IMR-90 (cell line): ENCODE measurements at regions not wholly inside any gene's neighbourhood (a gene's known extent, or its start where the extent isn't known, plus 50 kb on each side); places are given as distances from the start of the nearest gene placed in this dataset.

Experiments used
- ATAC-seq: fragments of 200-7000 bp; cut with Tn5 transposase; 2 replicates; pipeline ENCODE4 v1.9.1; 2020; ENCODE audit warnings: low read depth, mild to moderate bottlenecking, moderate library complexity
- BruUV-seq: library from RNA; stranded (reverse); fragments of 400-500 nt; replicated peaks from 2 replicates; lab custom pipeline; 2021; lab: Mats Ljungman, UMichigan
- CTCF ChIA-PET: fragments of 300-600 bp; formaldehyde crosslinking; extraction: SDS; loops from one replicate; lab custom pipeline; 2021; ENCODE audit warnings: antibody characterized with exemption; lab: Yijun Ruan, JAX
- POLR2A ChIA-PET: fragments of 300-600 bp; sonication (Branson Sonifier 250); formaldehyde crosslinking; loops from one replicate; lab custom pipeline; 2022; ENCODE audit warnings: antibody characterized with exemption; ENCODE audit not compliant: unreplicated experiment; lab: Charles Lee
- DNase-seq: peaks from one replicate; pipeline ENCODE4 v3.0.0; 2013
- H2AFZ ChIP-seq: replicated peaks from 2 replicates; pipeline ENCODE3; 2013; ENCODE audit warnings: low read length, mild to moderate bottlenecking; ENCODE audit not compliant: poor library complexity
- H2AK5ac ChIP-seq: 2 replicates; pipeline ENCODE4 v1.6.1; 2013; ENCODE audit warnings: low read depth, low read length, inconsistent platforms
- H2AK9ac ChIP-seq: replicated peaks from 2 replicates; pipeline ENCODE3; 2013; ENCODE audit warnings: mild to moderate bottlenecking, low read depth, low read length, moderate library complexity; ENCODE audit not compliant: poor library complexity
- H2BK120ac ChIP-seq: 2 replicates; pipeline ENCODE4 v1.6.1; 2013; ENCODE audit warnings: low read depth, low read length, inconsistent platforms
- H2BK15ac ChIP-seq: 3 replicates; pipeline ENCODE4 v1.6.1; 2013; ENCODE audit warnings: low read depth, low read length, inconsistent platforms
- H2BK20ac ChIP-seq: 2 replicates; pipeline ENCODE4 v1.6.1; 2013; ENCODE audit warnings: low read depth, mild to moderate bottlenecking, inconsistent platforms, low read length, moderate library complexity
- H2BK5ac ChIP-seq: 2 replicates; pipeline ENCODE4 v1.6.1; 2013; ENCODE audit warnings: mild to moderate bottlenecking, low read depth, low read length, inconsistent platforms; ENCODE audit not compliant: poor library complexity, severe bottlenecking
- H3K14ac ChIP-seq: replicated peaks from 2 replicates; pipeline ENCODE4 v1.6.1; 2013; ENCODE audit warnings: low read depth, low read length, inconsistent platforms
- H3K18ac ChIP-seq: 2 replicates; pipeline ENCODE4 v1.6.1; 2013; ENCODE audit warnings: low read depth, low read length, control low read depth
- H3K23ac ChIP-seq: 2 replicates; pipeline ENCODE4 v1.6.1; 2013; ENCODE audit warnings: low read depth, low read length, inconsistent platforms
- H3K27ac ChIP-seq: 2 replicates; pipeline ENCODE4 v1.5.1; 2013; ENCODE audit warnings: mild to moderate bottlenecking, control low read depth, low read length; ENCODE audit not compliant: insufficient read depth
- H3K27me3 ChIP-seq: 2 replicates; pipeline ENCODE4 v1.6.1; 2013; ENCODE audit warnings: low read length; ENCODE audit not compliant: control insufficient read depth, insufficient read depth
- H3K36me3 ChIP-seq: 2 replicates; pipeline ENCODE4 v1.6.1; 2013; ENCODE audit warnings: low read length, mixed read lengths; ENCODE audit not compliant: control insufficient read depth, insufficient read depth
- H3K4ac ChIP-seq: 2 replicates; pipeline ENCODE4 v1.6.1; 2013; ENCODE audit warnings: low read depth, low read length, inconsistent platforms
- H3K4me1 ChIP-seq: 2 replicates; pipeline ENCODE4 v1.6.1; 2013; ENCODE audit warnings: low read length, mixed read lengths; ENCODE audit not compliant: control insufficient read depth, insufficient read depth
- H3K4me2 ChIP-seq: 2 replicates; pipeline ENCODE4 v1.6.1; 2013; ENCODE audit warnings: low read depth, mild to moderate bottlenecking, control low read depth, low read length, moderate library complexity
- H3K4me3 ChIP-seq: 2 replicates; pipeline ENCODE4 v1.5.1; 2013; ENCODE audit warnings: low read depth, mild to moderate bottlenecking, control low read depth, low read length, moderate library complexity; ENCODE audit not compliant: insufficient read depth
- H3K56ac ChIP-seq: 2 replicates; pipeline ENCODE4 v1.6.1; 2013; ENCODE audit warnings: low read length, inconsistent platforms; ENCODE audit not compliant: insufficient read depth; ENCODE audit errors: extremely low read depth
- H3K79me1 ChIP-seq, 2 experiments: 2 replicates each; pipeline ENCODE4 v1.6.1; 2013; ENCODE audit warnings: low read length in 2 of 2, inconsistent platforms in 1 of 2, low read depth in 1 of 2
- H3K9ac ChIP-seq: 2 replicates; pipeline ENCODE4 v1.6.1; 2013; ENCODE audit warnings: low read depth, low read length, control low read depth
- H3K9me1 ChIP-seq: 2 replicates; pipeline ENCODE4 v1.6.1; 2013; ENCODE audit warnings: low read length, inconsistent platforms; ENCODE audit not compliant: insufficient read depth
- H3K9me3 ChIP-seq: 2 replicates; pipeline ENCODE4 v1.6.1; 2013; ENCODE audit warnings: low read length; ENCODE audit not compliant: control insufficient read depth, insufficient read depth
- H4K20me1 ChIP-seq: 2 replicates; pipeline ENCODE4 v1.6.1; 2013; ENCODE audit warnings: low read length, inconsistent platforms; ENCODE audit not compliant: insufficient read depth
- H4K5ac ChIP-seq: 2 replicates; pipeline ENCODE4 v1.6.1; 2013; ENCODE audit warnings: mild to moderate bottlenecking, low read depth, low read length, control low read depth
- H4K8ac ChIP-seq, 2 experiments: 2 replicates each; pipeline ENCODE4 v1.6.1; 2013; ENCODE audit warnings: low read depth in 2 of 2, low read length in 2 of 2, control low read depth in 1 of 2, inconsistent platforms in 1 of 2
- H4K91ac ChIP-seq: 2 replicates; pipeline ENCODE4 v1.6.1; 2013; ENCODE audit warnings: low read depth, low read length, inconsistent platforms; ENCODE audit not compliant: insufficient read depth
- CEBPB ChIP-seq: IDR thresholded peaks from 2 replicates; pipeline ENCODE4 v1.6.1; 2012; ENCODE audit warnings: low read depth, low read length, improper control_type of control experiment
- MAFK ChIP-seq: IDR thresholded peaks from 2 replicates; pipeline ENCODE4 v1.6.1; 2012; ENCODE audit warnings: low read depth, low read length, improper control_type of control experiment
- WGBS, 2 experiments: methylation state at CpG; one replicate each; pipeline versions ENCODE4 v1.1.5 to v1.1.7; 2013; ENCODE audit warnings: missing lambda C conversion rate in 2 of 2; ENCODE audit not compliant: insufficient read length in 1 of 2; ENCODE audit errors: extremely low coverage in 2 of 2; 5-methylcytosine and 5-hydroxymethylcytosine counted together
- dilution Hi-C: fragments of 300-500 bp; cut with HindIII; formaldehyde crosslinking; loops from one replicate; pipeline ENCODE4 v1.14.3; 2018; ENCODE audit warnings: low sequenced_read_pairs; ENCODE audit not compliant: unreplicated experiment
- in situ Hi-C: fragments of 300-500 bp; cut with MboI; formaldehyde crosslinking; loops from 3 replicates; pipeline ENCODE4 v1.14.3; 2019; ENCODE audit warnings: low sequenced_read_pairs, inconsistent platforms, mixed read lengths
- intact Hi-C: fragments of 100-400 bp; cut with micrococcal nuclease; formaldehyde crosslinking; loops from 2 replicates; pipeline ENCODE4 v1.10.0; 2022

DNA sequence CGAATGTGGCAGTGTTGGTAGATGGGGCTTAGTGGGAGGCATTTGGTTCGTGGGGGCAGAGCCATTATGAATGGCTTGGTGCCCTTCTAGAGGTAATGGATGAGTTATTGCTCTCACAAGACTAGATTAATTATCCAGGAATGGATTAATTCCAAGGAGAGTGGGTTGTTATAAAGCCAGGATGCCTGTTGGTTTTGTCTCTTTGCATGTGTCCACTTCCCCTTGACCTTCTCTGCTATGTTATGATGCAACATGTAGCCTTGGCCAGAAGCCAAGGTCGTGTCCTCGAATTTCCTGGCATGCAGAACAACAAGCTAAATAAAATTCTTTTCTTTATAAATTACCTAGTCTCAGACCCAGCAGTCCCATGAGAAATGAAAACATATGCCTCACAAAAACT, 111.2 kb upstream of the PLS3 start:
- 0% methylated on average over 1 of the region's 4 CpGs; no CpG with 5 or more reads in 1 of the 2 experiments for WGBS, 2 experiments
- Histone ChIP-seq H2AK9ac (no peak overlapping the region), H3K9me1 (no peaks in the 10 kb centered on the region), H3K9ac (no peak overlapping the region), H3K9me3 (no peaks in the 10 kb centered on the region), H4K5ac (no peak overlapping the region), H3K36me3 (no peaks in the 10 kb centered on the region), H3K23ac (no peak overlapping the region), H3K4me1 (no peaks in the 10 kb centered on the region), H2BK120ac (no peak overlapping the region), H4K20me1 (no peaks in the 10 kb centered on the region), H2BK5ac (no peak overlapping the region), H2BK20ac (no peak overlapping the region), H3K14ac (no peak overlapping the region), H2AFZ (no peak overlapping the region), H3K56ac (no peak overlapping the region), H3K79me1 (no peaks in the 10 kb centered on the region), H4K8ac (no peak overlapping the region), H2BK15ac (no peak overlapping the region), H4K91ac (no peak overlapping the region), H3K4ac (no peak overlapping the region), H3K27ac (no peak overlapping the region), H3K4me3 (no peak overlapping the region), H3K4me2 (no peak overlapping the region), H3K18ac (no peak overlapping the region), H3K27me3 (peaks cover 11% of the 10 kb centered on the region), H2AK5ac (no peak overlapping the region)
- dilution Hi-C loops (no loop called here), in situ Hi-C loops (no loop called here), intact Hi-C loops (loop anchor here (1.0 kb wide), 1 partner anchor 33 kb away; no protein-coding TSS in a partner anchor)
- ChIA-PET POLR2A (no interaction called here), CTCF (no interaction called here)
- BruUV-seq = no TSS peak
- no peak for DNase-seq
- no peak for TF ChIP-seq MAFK
- peak; percentile 50 for TF ChIP-seq CEBPB
- ATAC-seq = no peak
